ENCODE measurements at regions not wholly inside any gene's neighbourhood (a gene's known extent, or its start where the extent isn't known, plus 50 kb on each side); places are given as distances from the start of the nearest gene placed in this dataset.

DNA sequence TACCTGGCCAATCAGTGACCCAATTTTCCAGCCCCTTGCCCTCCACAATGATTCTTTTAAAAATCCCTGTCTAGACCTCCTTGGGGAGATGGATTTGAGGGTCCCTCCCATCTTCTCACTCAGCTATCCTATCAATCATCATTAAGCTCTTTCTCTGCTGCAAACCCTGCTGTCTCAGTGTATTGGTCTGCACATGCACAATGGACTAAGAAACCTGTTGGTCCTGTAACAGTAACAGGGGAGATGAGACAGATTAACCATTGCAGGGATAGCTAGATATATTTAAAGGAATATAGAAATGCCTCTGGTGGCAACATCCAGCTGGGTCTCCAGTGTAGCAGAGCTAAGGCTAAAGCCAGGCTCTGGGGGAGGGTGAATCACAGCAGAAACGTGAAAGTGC, 74.6 kb upstream of the CHRNA7 start:
- TF ChIP-seq CTCF (IDR thresholded peaks at IDR 0.05; ENCODE audit: unreplicated experiment in 3 of 3): no peak
- Mint-ChIP-seq H3K4me1 (no peaks in the 10 kb centered on the region), H3K9me3 (peaks cover 21% of the 10 kb centered on the region), H3K27ac (no peak overlapping the region), H3K4me3 (no peak overlapping the region), H3K36me3 (ENCODE audit: low read depth) (no peaks in the 10 kb centered on the region), H3K27me3 (ENCODE audit: low read depth) (peaks cover 4% of the 10 kb centered on the region)

- Mint-ChIP-seq H3K9me3 (peaks cover 36% of the 10 kb centered on the region), H3K27ac (no peak overlapping the region), H3K4me1 (no peaks in the 10 kb centered on the region), H3K36me3 (ENCODE audit: low read depth) (no peaks in the 10 kb centered on the region), H3K4me3 (no peak overlapping the region), H3K27me3 (ENCODE audit: low read depth) (peaks cover 9% of the 10 kb centered on the region)
- TF ChIP-seq CTCF (IDR thresholded peaks at IDR 0.05; ENCODE audit: unreplicated experiment in 3 of 3): no peak
Measured at GRCh38 chr15:31957581-31957980, 72.7 kb upstream of the CHRNA7 start.

DNA sequence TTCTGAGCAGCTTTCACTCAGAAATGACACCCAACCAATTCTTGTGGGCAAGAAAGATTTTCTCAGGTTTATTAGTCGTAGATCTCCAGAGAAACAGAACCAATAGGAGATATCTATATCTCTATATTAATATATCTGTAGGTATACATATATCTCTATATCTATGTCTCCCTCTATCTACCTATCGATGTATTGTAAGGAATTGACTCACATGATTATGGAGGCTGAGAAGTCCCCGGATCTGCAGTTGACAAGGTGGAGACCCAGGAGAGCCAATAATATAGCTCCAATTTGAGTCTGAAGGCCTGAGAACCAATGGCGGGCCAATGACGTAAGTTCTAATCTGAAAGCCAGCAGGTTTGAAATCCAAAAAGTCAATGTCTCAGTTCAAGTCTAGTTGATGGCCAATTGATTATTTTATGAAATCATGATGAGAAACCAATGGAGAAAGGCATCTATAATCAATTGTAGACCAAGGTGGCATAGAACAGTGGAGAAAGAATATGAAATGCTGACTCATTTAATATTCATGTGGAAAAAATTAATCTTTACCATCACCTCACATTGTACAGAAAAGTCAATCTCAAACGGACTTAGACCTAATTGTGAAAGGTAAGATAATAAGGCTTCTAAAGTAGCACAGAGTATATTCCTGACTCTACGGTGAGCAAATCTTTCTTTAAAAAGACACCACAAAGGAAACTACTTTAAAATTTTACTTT, 65.6 kb upstream of the CHRNA7 start:
- Mint-ChIP-seq H3K4me1 (no peaks in the 10 kb centered on the region), H3K9me3 (peaks cover 15% of the 10 kb centered on the region), H3K36me3 (ENCODE audit: low read depth) (no peaks in the 10 kb centered on the region), H3K27me3 (ENCODE audit: low read depth) (peaks cover 9% of the 10 kb centered on the region), H3K4me3 (no peak overlapping the region), H3K27ac (no peak overlapping the region)
- no peak for TF ChIP-seq CTCF (IDR thresholded peaks at IDR 0.05; ENCODE audit: unreplicated experiment in 3 of 3)

DNA sequence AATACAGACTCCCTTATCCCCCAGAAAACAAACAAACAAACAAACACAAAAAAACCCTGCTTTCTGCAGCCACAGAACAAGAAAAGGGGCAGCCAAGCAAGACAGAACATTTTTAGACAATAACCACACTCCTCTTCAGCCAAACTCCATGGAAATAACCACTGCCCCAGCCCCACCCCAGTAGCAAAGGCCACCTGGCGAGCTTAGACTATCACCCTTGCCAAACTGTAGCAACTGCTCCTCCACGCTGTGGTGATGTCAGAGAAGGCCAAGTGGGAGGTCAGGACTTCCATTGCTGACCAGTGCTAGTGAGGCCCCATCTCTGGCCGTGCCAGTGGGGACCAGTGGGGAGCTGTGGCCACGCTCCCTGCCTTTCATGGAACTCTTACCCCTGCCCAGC, 60.3 kb upstream of the CHRNA7 start:
- Mint-ChIP-seq H3K27me3 (ENCODE audit: low read depth) (peaks cover 13% of the 10 kb centered on the region), H3K4me1 (peaks cover 5% of the 10 kb centered on the region), H3K4me3 (no peak overlapping the region), H3K27ac (no peak overlapping the region), H3K9me3 (no peaks in the 10 kb centered on the region), H3K36me3 (ENCODE audit: low read depth) (no peaks in the 10 kb centered on the region)
- TF ChIP-seq CTCF (IDR thresholded peaks at IDR 0.05; ENCODE audit: unreplicated experiment in 3 of 3): no peak

GRCh38 chr15:31973197-31973596, 57.1 kb upstream of the CHRNA7 start:
- Mint-ChIP-seq H3K36me3 (ENCODE audit: low read depth) (no peaks in the 10 kb centered on the region), H3K4me3 (no peak overlapping the region), H3K4me1 (peaks cover 7% of the 10 kb centered on the region), H3K27ac (no peak overlapping the region), H3K9me3 (no peaks in the 10 kb centered on the region), H3K27me3 (ENCODE audit: low read depth) (peaks cover 29% of the 10 kb centered on the region)
- TF ChIP-seq CTCF (IDR thresholded peaks at IDR 0.05; ENCODE audit: unreplicated experiment in 3 of 3): no peak

GRCh38 chr15:31974154-31974794, 56.0 kb upstream of the CHRNA7 start:
- H3K27ac Mint-ChIP-seq: no peak overlapping the region
- no peak for TF ChIP-seq CTCF (IDR thresholded peaks at IDR 0.05; ENCODE audit: unreplicated experiment in 3 of 3)

More at GRCh38 chr15:31974154-31974794, 56.0 kb upstream of the CHRNA7 start:
- peaks cover 7% of the 10 kb centered on the region for H3K4me1 Mint-ChIP-seq
- H3K9me3 Mint-ChIP-seq: no peaks in the 10 kb centered on the region
- H3K4me3 Mint-ChIP-seq: no peak overlapping the region
- peaks cover 29% of the 10 kb centered on the region for H3K27me3 Mint-ChIP-seq (ENCODE audit: low read depth)
- H3K36me3 Mint-ChIP-seq (ENCODE audit: low read depth): no peaks in the 10 kb centered on the region
